Activated CD4-positive, alpha-beta T cell treated with anti-CD3 and anti-CD28 coated beads, Interleukin-2, Interleukin-4, amounts not matched to agents 100 ng/mL and 50 ng/mL, durations not matched to agents 16 hours and 8 hours (primary cell): ENCODE measurements at regions not wholly inside any gene's neighbourhood (a gene's known extent, or its start where the extent isn't known, plus 50 kb on each side); places are given as distances from the start of the nearest gene placed in this dataset.
A peak's percentile ranks its signal among the peaks of the same experiment; 100 is the strongest.

ENCODE experiments used
- DNase-seq: peaks from one replicate; pipeline ENCODE4 v3.0.0-alpha.2; 2020; ENCODE audit warnings: low spot score

GRCh38 chr15:70491201-70491621 is 272.1 kb downstream of the UACA start:
- peak; percentile 65 for DNase-seq

- no peak for DNase-seq
Measured at GRCh38 chr15:70490838-70491155, 272.6 kb downstream of the UACA start.

DNA sequence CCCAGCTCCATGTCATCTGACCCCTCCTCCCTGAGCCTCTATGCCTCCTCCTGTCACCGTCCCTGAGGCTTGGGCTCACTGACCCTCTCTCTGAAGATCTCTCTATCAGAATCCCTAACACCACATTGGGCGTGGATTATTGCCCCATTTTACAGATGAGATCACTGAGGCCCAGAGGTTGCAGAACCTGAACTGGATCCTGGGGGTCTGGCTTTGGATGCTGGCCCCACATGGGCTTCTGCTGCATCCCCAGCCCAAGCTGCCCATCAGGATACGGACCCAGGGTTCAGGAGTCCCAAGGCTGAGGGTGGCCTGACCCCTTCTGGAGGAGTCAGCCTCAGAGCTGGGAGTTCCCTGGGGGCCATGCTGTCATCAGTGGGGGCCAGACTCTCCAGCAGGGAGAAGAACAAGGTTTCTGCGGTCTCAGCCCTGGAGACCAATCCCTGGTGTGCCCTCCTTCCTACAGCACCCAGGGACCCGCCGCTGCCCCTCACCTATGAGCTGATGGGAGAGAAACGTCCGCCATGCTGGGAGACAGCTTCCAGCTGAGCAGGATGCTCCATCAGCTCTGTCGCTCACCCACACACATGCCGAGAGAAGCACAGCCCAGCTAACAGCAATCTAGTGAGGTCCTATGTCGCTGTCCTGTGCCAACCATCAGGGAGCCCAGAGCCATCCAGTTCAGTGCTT is 273.1 kb downstream of the UACA start:
- DNase-seq: no peak

- no peak for DNase-seq
Measured at GRCh38 chr15:70488941-70489848, 274.2 kb downstream of the UACA start.

DNA sequence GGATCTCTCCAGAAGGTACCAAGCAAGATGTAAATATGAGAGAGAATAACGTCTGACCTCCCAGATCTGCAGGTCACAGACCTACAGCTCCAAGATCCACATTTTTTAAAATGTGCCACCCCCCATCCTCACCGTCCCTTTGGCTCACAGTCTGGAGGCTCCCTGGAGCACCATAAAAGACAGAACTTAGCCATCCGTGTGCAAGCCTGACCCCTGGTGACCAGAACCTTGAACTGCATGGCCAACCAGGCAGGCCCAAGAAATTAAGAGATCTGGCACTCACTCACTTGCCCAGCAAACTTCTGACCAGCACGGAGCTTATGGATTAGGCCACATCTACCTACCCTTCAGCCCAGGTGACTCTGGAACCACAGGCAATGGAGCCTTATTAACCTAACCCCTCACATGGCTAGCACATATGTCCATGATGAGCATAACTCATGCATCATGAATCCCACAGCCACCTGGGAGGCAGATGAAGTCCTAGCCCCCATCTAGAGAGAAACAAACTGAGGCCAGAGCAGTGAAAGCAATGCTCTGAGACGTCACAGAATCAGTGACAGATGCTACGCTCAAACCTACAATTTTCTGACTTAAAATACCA is 275.3 kb downstream of the UACA start:
- peak; percentile 79 for DNase-seq

GRCh38 chr15:70487387-70487740 is 276.0 kb downstream of the UACA start:
- no peak for DNase-seq

DNA sequence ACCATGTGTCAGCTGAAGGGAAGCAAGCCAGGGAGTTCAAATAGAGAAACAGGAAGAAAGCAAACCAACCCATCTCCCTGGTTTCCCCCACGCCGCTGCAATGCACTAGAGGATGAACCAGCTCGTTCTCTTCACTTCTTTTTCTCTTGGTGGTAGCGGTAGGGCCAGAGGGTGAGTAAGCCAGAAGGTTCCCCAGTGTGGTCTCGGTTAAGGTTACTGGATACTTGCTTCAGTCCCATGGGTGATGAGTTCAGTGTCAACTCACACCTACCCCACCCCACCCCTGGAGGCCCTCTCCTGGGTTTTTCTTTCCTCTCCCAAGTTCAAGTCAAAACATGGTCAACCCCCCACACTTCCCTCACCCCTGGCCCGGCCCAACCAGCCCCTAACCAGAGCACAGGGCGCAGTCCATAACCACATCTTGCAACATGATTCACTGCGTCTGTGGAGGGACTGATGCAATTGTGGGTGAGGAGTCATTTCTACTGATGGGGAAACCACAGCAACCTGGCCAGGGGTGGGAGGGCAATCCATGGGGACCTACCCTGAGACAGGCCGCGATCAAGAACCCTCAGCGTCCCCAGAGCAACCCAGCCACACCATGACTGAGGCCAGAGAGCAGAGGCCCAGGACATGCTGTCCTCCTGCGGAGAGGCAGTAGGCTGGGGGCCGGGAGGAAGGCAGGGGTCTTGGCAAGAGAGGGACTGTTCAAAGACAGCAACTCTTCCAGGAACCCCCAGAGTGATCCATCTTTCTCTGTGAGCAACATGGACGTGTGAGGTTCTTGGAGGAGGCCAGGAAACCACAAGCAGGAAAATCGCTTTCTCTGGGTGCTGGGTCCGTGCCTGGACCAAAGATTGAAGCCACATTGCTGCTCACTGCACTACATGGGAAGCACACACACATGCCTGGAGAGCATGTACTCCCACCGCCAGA is 276.6 kb downstream of the UACA start:
- peak; percentile 89 for DNase-seq

- DNase-seq: no peak
Measured at GRCh38 chr15:70486012-70486411, 277.3 kb downstream of the UACA start.

DNA sequence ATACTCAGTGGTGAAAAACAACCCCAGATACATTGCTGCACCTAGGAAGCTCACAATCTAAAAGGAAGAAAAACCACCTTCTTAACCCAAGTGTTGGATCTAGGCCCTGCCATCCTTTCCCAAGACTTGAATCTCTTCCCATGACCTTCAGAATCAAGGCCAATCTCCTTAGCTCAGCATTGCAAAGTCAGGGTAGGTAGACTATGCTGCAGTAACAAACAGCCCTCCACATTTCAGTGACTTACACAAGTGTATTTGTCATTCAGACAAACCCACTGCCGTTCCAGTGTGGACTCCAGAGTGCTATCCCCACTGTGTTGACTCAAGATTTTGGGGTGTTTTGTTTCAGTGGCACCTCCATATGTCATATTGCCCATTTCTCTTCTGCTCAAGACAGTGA is 278.4 kb downstream of the UACA start:
- no peak for DNase-seq

GRCh38 chr15:70483513-70483912 is 279.8 kb downstream of the UACA start:
- DNase-seq: no peak

- DNase-seq: peak; percentile 87
Measured at GRCh38 chr15:70480196-70480856, 283.0 kb downstream of the UACA start.

GRCh38 chr15:70479785-70480184 is 283.6 kb downstream of the UACA start:
- DNase-seq: no peak

DNA sequence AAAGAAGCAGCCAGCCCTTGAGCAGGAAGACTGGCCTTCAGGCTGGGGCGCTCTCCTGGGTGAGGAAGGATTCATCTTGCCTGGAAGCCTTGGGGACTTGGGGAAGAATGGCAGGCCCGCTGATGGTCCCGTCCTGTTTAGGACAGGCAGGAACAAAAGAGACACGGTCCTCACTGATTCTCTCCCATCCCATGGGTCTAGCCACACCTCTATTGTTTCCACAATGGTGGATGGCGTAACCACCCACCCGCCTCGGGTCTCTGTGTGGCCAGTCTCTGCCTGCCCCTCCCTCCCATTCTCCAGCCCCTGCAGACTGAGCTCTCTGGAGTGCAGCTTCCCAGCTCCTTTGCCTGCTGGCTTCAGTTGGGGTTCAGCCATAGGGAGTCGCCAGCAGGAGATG is 284.3 kb downstream of the UACA start:
- no peak for DNase-seq

GRCh38 chr15:70478251-70478990 is 284.9 kb downstream of the UACA start:
- no peak for DNase-seq

- no peak for DNase-seq
Measured at GRCh38 chr15:70477750-70478250, 285.6 kb downstream of the UACA start.

DNA sequence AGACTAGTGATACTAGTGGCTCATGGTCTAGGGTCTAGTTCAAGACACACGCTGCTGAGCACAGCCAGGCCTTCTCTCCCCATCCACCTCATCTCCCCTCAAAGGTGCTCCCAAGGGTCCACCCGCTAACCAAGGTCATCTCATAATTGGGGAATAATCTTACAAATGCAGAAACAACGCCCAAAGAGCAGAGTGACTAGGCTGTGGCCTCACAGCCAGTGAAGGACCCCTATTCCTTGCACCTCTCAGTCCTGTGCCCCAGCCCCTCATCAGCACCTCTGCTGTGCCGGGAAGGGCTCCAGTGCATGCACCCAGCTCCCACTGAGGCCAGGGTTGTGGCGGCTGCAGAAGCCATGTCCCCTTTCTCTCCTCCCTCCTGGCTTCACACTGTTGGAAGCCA is 286.9 kb downstream of the UACA start:
- no peak for DNase-seq

GRCh38 chr15:70475921-70476320 is 287.4 kb downstream of the UACA start:
- DNase-seq: no peak

DNA sequence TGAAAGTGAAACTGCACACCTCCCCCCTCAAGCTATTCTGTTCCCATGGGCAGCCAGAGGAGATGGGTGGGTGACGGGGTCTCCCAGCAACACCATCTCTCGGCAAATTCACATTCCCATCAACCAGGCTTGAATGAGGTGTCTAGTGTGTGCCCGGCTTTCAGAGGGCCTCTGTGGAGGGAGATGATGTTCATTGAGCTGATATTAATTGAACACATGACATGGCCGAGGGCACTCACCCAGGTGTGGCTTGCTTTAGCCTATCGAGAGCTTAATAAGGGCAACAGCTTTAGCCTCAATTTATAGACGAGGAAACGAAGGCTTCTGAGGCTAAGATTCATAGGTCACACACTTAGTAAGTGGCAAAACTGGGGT is 288.0 kb downstream of the UACA start:
- DNase-seq: no peak

GRCh38 chr15:70474471-70475406 is 288.6 kb downstream of the UACA start:
- DNase-seq: no peak
